ENCODE measurements at regions not wholly inside any gene's neighbourhood (a gene's known extent, or its start where the extent isn't known, plus 50 kb on each side); places are given as distances from the start of the nearest gene placed in this dataset.

GRCh38 chr13:34214686-34215085 lies 396.7 kb downstream of the RFC3 start:
- peak; percentile 34 for DNase-seq (ENCODE audit: low read depth)
- TF ChIP-seq, protein P1, sequence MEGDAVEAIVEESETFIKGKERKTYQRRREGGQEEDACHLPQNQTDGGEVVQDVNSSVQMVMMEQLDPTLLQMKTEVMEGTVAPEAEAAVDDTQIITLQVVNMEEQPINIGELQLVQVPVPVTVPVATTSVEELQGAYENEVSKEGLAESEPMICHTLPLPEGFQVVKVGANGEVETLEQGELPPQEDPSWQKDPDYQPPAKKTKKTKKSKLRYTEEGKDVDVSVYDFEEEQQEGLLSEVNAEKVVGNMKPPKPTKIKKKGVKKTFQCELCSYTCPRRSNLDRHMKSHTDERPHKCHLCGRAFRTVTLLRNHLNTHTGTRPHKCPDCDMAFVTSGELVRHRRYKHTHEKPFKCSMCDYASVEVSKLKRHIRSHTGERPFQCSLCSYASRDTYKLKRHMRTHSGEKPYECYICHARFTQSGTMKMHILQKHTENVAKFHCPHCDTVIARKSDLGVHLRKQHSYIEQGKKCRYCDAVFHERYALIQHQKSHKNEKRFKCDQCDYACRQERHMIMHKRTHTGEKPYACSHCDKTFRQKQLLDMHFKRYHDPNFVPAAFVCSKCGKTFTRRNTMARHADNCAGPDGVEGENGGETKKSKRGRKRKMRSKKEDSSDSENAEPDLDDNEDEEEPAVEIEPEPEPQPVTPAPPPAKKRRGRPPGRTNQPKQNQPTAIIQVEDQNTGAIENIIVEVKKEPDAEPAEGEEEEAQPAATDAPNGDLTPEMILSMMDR (IDR thresholded peaks at IDR 0.05; ENCODE audit: insufficient read depth, low read length), result no peak
- H3K4me3 ChIP-seq (ENCODE audit: low read depth, low read length), result no peak overlapping the region

DNA sequence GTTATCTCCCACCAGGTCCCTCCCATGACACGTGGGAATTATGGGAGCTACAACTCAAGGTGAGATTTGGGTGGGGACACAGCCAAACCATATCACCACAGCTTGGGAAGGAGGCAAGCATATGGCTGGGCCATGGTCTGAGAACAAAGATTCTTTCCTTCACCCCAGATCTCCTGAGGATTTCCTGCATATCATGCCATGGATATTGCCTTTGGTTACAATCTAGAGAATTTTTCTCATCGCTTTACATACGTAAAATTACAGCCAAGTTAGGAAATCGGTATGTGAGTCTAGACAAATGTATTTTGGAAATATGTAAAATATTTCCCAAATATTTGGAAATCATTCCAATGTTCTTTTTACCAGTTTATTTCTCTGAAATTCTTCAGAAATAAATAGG lies 398.3 kb downstream of the RFC3 start:
- DNase-seq (ENCODE audit: low read depth), result peak; percentile 27
- no peak overlapping the region for H3K4me3 ChIP-seq (ENCODE audit: low read depth, low read length)
- TF ChIP-seq, protein P1 (IDR thresholded peaks at IDR 0.05; ENCODE audit: insufficient read depth, low read length), result no peak

DNA sequence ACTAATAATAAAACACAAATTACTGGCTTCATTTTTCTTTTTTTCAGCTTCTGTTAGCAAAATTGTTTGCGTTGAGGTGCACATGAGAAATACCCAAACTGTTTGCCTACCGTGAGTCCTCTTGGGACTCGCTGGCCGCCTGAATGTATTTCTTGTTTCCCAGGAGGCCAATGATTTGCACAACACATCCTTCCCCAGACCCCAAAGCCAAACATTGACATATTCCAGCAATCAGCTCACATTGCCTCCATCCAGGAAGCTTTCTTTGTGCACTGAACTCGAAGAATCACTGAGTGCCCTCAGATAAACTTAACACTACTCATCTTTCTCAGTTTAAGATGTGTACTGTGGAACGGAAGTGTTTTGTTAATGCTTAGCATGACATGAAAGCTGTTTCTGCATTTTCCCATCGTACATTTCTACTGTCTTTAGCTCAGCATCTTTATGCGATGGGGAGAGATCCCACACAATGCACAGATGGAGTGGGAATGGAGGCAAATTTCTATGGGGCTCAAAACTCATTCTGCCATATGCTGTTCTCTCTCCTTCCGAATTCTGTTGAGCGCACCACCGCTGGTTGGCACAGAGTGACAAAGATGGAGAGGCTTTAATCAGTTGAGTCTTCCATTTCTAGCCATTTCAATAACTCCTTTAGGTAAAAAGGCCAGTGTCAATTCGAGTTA lies 399.5 kb downstream of the RFC3 start:
- DNase-seq (ENCODE audit: low read depth), result no peak
- TF ChIP-seq, protein P1 (IDR thresholded peaks at IDR 0.05; ENCODE audit: insufficient read depth, low read length), result no peak
- no peak overlapping the region for H3K4me3 ChIP-seq (ENCODE audit: low read depth, low read length)

- no peak for DNase-seq (ENCODE audit: low read depth)
- TF ChIP-seq, protein P1 (IDR thresholded peaks at IDR 0.05; ENCODE audit: insufficient read depth, low read length), result no peak
- no peak overlapping the region for H3K4me3 ChIP-seq (ENCODE audit: low read depth, low read length)
These were observed 406.0 kb downstream of the RFC3 start for GRCh38 chr13:34223984-34224383.

DNA sequence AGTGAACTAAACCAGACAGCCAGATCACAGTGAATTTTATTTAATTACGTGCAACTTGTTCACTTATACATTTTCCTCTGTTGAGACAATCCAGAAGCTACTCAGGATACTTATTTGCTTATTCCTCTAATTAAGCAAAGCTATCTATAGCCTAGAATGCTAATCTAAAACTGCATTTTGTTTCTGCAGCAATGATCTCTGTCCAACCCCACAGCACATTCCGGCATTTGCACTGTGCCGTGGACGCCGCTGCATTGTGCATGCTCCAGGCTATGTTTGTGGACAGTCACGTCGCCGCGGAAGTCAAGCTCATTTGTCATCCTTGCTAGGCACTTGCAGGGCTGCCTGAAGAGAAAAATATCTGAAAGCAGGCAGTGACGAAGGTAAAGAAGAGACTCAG lies 406.9 kb downstream of the RFC3 start:
- no peak for DNase-seq (ENCODE audit: low read depth)
- TF ChIP-seq, protein P1 (IDR thresholded peaks at IDR 0.05; ENCODE audit: insufficient read depth, low read length), result no peak
- no peak overlapping the region for H3K4me3 ChIP-seq (ENCODE audit: low read depth, low read length)

DNA sequence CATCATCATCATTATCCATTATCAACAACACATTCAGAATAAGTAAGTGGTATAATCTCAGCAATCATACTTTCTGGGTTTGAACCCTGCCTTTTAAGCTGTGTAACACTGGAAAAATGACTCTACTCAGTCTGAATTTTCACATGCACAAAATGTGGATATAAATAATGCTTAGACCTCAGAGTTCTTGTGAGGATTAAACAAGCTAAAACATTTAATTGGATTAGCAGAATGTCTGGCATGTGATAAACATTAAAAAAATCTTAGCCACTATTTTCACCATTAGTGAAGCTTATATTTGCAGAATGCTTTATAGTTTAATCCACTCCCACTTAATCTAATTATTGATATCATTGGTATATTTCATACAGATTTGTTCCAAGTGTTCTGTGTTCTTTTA lies 412.3 kb downstream of the RFC3 start:
- DNase-seq (ENCODE audit: low read depth), result no peak
- TF ChIP-seq, protein P1 (IDR thresholded peaks at IDR 0.05; ENCODE audit: insufficient read depth, low read length), result no peak
- no peak overlapping the region for H3K4me3 ChIP-seq (ENCODE audit: low read depth, low read length)

GRCh38 chr13:34241332-34241731 lies 423.4 kb downstream of the RFC3 start:
- no peak for DNase-seq (ENCODE audit: low read depth)
- H3K4me3 ChIP-seq (ENCODE audit: low read depth, low read length), result no peak overlapping the region
- TF ChIP-seq, protein P1 (IDR thresholded peaks at IDR 0.05; ENCODE audit: insufficient read depth, low read length), result no peak
